GM18873 (cell line): ENCODE measurements at regions not wholly inside any gene's neighbourhood (a gene's known extent, or its start where the extent isn't known, plus 50 kb on each side); places are given as distances from the start of the nearest gene placed in this dataset.
"Not testable (repeated sequence)": the region's sequence is repeated elsewhere in the genome, so short reads cannot be mapped to it uniquely, and the experiment has no call there.

ENCODE experiments used
- ATAC-seq: cut with Tn5 transposase; IDR thresholded peaks from one replicate; pipeline ENCODE4 v1.9.1; 2021; ENCODE audit warnings: mild to moderate bottlenecking, moderate library complexity, moderate number of reproducible peaks; ENCODE audit not compliant: unreplicated experiment, low FRiP score

DNA sequence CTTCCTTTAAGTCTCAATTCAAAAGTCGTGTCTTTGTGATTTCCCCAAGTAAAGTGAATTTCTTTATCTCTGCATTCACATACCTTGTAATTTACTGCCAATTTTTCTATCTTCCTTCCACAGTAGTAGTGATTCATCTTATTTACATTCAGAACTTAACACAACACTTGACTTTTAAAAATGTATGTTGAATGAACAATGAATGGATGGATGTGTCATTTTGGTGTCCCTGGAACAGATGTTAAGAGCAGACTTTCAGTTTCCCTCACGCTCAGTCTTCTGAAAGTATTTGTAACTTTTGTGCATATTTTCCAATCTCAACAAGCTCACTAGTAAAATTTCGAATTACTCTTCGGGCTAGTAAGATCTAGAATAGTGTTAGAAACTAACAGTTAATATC, 352.0 kb downstream of the HHIPL2 start:
- no peak for ATAC-seq

DNA sequence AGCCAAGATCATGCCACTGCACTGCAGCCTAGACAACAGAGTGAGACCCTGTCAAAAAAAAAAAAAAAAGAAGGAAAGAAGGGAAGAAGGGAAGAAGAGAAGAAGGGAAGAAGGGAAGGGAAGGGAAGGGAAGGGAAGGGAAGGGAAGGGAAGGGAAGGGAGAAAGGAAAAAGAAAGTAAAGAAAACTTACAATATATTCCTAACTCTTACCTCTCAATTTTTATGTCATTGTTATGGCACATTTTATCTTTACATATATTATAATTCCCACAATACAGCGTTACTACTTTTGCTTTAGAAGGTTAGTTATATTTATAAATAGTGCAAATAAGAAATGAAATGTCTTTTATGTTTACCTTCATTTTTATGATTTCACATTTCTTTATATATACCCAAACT, 358.7 kb downstream of the HHIPL2 start:
- ATAC-seq: no peak

DNA sequence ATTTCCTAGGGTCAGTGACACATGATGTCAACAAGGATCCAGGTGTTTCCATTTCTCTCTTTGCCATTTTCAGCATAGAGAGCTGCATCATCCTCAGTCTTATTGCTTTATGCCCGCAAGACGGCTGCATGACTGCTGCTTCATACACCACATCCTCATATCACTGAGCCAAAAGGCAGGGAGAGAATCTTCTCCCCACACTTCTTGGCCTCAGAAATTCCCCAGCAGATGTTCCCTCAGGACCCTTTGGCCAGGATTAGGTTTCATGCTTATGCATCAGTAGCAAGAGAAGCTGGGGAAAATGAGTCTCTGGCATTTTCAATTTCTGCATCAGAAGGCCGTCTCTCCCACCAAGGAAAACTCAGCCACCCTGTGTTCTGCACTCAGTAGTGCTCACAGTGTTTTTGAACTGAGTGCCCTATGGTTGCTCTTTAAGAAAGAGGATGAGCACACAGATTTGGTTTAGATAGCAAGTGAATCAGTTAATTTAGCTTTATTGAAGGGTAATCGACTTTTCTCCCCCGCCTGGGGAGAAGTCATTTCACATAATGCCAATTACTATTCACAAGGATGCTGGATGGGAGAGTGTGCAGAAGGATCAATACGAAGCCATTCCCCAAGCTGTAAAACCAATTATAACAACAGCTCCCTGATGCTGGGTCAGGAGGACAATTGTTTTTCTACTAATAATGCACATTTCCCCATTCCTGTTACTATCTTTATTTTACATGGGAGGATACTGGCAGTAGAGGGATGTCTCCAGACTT, 360.2 kb downstream of the HHIPL2 start:
- no peak for ATAC-seq

- ATAC-seq: no peak
Measured at GRCh38 chr1:222182641-222183040, 365.3 kb downstream of the HHIPL2 start.

- ATAC-seq: no peak
Measured at GRCh38 chr1:222181191-222181590, 366.7 kb downstream of the HHIPL2 start.

DNA sequence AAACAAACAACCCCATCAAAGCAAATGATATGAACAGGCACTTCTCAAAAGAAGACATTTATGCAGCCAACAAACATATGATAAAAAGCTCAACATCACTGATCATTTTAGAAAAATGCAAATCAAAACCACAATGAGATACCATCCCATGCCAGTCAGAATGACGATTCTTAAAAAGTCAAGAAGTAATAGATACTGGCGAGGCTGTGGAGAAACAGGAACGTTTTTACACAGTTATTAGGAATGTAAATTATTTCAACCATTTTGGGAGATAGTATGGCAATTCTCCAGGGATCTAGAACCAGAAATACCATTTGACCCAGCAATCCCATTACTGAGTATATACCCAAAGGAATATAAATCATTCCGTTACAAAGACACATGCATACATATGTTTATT, 370.4 kb downstream of the HHIPL2 start:
- not testable (repeated sequence) for ATAC-seq

DNA sequence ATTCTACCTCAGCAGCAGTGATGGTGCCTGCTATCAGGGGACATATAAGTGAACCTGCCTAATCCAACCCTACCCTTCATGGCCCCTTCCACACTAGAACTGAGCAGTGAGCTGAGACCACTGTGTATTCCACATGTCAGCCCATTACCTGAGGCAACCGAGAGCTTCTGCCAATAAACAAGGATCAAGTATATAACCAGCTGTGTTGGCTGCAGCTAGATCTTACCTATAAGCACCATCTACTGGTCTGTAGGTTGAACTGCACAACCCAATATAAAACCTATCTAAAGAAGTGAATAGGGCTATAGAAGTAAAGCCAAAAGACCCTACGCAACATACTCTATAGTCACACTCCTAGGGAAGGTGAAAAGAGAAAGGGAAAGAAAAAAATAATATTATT, 376.9 kb downstream of the HHIPL2 start:
- ATAC-seq: peak; percentile 75

DNA sequence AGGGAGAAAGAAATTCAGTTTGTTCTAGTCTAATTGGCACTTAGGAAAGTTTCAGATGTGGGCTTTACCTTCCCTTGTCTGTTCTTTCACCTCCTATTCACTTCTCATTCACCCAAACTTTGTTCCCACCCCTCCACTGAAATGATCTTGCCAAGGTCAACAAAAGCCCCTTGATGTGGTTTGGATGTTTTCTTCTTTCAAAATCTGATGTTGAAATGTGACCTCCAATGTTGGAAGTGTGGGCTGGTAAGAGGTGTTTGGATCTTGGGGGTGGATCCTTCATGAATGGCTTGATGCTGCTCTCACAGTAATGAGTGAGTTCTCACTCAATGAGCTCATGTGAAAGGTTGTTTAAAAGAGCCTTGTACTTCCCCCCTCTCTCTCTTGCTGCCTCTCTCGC, 379.3 kb downstream of the HHIPL2 start:
- ATAC-seq: no peak

- ATAC-seq: no peak
Measured at GRCh38 chr1:222167896-222168295, 380.0 kb downstream of the HHIPL2 start.

DNA sequence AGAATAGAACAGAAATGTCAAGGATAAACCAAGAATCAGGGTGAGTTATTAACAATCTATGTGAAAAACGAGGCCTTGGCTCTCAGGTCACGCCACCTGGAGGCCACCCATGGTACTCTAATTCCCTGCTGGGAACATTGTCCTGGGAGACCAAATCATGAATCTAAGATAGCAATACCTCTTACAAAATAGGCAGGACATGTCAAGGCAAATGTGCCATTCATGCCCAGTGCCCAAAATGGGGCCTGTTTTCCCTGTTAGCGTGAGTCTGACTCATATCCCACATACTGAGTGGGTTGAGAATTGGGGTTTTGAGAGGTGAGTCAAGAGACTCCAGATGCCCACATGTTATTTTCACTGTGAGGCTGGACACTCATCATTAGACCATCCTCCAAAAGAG, 380.8 kb downstream of the HHIPL2 start:
- no peak for ATAC-seq

DNA sequence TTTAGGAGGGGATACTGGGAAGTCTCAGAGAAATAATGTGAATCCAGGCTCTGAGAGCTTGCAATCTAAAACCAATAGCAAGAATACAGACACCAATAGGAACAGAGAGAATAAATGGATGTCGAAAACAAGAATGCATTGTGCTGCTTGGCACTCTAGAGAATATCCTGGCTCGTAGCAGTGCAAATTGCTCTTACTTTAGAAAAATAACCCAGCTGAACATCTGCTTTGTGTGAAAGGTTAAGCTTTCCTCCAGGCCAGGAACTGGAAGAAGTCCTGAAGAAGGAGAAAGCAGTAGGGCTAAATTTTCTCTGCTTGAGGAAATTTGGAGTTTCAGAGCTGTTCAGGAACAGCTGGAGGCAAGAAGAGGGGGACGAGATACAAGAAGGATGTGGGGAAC, 382.3 kb downstream of the HHIPL2 start:
- no peak for ATAC-seq

- no peak for ATAC-seq
Measured at GRCh38 chr1:222163895-222164294, 384.0 kb downstream of the HHIPL2 start.

- ATAC-seq: no peak
Measured at GRCh38 chr1:222161676-222162075, 386.2 kb downstream of the HHIPL2 start.

DNA sequence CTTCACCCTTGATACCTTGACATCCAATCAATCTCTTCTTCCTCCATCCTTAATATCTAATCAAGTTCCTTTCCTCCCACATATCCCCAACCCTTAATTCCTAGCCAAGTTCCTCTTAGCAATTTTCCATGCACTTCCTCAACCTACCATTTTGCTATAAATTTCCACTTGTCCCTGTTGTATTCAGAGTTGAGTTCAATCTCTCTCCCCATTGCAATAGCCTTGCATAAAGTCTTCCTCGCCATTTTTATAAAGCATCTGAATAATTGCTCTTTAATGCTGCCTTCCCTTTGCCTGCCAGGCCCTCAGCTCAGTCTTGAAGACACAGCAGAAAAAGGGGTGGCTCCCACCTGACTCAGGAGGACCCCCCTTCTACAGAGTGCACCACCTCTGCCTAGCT, 390.3 kb downstream of the HHIPL2 start:
- no peak for ATAC-seq

DNA sequence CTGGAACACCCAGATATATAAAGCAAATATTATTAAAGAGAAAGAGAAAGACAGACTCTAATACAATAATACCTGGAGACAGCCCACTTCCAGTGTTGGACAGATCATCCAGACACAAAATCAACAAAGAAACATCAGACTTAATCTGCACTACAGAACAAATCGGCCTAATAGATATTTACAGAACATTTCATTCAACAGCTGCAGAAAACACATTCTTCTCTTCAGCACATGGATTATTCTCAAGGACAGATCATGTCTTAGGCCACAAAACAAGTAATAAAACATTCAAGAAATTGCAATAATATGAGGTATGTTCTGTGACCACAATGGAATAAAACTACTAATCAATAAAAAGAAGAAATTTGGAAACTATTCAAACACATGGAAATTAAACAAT, 398.3 kb upstream of the DUSP10 start:
- no peak for ATAC-seq

GRCh38 chr1:222138095-222138494, 396.2 kb upstream of the DUSP10 start:
- ATAC-seq: no peak

DNA sequence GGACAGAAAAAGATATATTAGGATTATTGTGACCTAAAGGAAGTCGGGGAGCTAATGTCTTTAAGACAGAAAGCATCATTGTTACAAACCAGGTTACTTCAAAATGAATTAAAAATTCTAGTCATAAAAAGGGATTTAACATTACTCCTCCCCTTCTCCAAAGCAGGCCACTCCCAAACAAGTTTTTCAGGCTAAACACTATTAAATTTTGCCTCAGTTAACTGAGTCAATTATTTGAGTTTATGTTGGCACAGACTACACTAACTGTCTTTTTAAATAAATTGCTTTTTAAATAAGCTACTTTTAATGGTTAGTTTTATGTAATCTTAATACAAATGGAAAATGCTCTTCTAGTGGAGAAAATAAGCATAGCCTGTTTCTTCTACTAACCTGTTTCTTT, 395.0 kb upstream of the DUSP10 start:
- ATAC-seq: no peak

DNA sequence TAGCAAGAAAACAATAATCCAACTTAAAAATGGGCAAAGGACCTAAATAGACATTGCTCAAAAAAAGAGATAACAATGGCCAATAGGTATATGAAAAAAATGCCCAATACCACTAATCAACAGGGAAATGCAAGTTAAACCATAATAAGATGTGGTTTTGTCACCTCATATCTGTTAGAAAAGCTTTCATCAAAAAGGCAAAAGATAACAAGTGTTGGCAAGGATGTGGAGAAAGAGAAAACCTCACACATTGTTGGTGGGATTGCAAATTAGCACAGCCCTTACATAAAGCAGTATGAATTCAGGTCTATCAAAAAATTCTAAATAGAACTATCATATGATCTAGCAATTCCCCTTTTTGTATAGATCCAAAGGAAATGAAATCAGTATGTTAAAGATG, 387.2 kb upstream of the DUSP10 start:
- no peak for ATAC-seq

GRCh38 chr1:222127526-222128152, 385.8 kb upstream of the DUSP10 start:
- ATAC-seq: no peak

DNA sequence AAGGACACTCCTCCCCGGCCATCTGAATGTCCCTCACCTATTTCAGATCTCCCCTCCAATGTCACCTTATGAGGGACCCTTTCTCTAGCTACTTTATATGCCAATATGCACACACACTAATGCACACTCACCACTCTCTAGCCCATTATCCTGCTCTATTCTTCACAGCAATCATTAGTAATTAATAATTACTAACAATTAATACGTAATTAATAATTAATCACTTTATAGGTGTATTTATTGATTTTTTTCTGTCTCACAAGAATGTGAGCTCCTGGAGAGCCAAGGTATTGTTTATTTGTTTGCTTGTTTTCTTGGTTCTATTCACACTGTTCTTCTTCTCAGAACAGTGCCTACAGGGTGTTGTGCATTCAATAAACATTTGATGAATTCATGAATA, 385.2 kb upstream of the DUSP10 start:
- no peak for ATAC-seq

GRCh38 chr1:222126052-222126451, 384.2 kb upstream of the DUSP10 start:
- no peak for ATAC-seq

GRCh38 chr1:222124602-222125001, 382.7 kb upstream of the DUSP10 start:
- no peak for ATAC-seq
